Neural cell (in vitro differentiated cells): ENCODE measurements at regions not wholly inside any gene's neighbourhood (a gene's known extent, or its start where the extent isn't known, plus 50 kb on each side); places are given as distances from the start of the nearest gene placed in this dataset.

Experiments used
- H2AFZ ChIP-seq: fragments of 200-600, 300-800 bp; sonication (generic), shearing (Covaris generic); 2 replicates; pipeline ENCODE4 v1.6.0; 2014; ENCODE audit warnings: low read depth, mild to moderate bottlenecking, antibody characterized with exemption, low read length, moderate library complexity
- H3F3A ChIP-seq: fragments of 200-600 bp; shearing (Covaris generic); 2 replicates; pipeline ENCODE4 v1.6.1; 2016; ENCODE audit warnings: mild to moderate bottlenecking, moderate library complexity, mixed read lengths, antibody characterized with exemption, low read length; ENCODE audit not compliant: insufficient read depth, poor library complexity, severe bottlenecking
- H3K27ac ChIP-seq: fragments of 200-600, 300-800 bp; sonication (generic), shearing (Covaris generic); 2 replicates; pipeline ENCODE4 v1.5.1; 2014; ENCODE audit warnings: mild to moderate bottlenecking, low read length, moderate library complexity
- H3K27me3 ChIP-seq: fragments of 300-800, 200-600 bp; sonication (generic), shearing (Covaris generic); 2 replicates; pipeline ENCODE4 v1.6.0; 2014; ENCODE audit warnings: mild to moderate bottlenecking, low read depth, low read length, moderate library complexity; ENCODE audit not compliant: insufficient read depth
- H3K36me3 ChIP-seq: fragments of 300-800, 200-600 bp; sonication (generic), shearing (Covaris generic); 2 replicates; pipeline ENCODE4 v1.5.1; 2014; ENCODE audit warnings: mild to moderate bottlenecking, antibody characterized with exemption, low read length, moderate library complexity; ENCODE audit not compliant: insufficient read depth
- H3K4me2 ChIP-seq: fragments of 300-800, 200-600 bp; sonication (generic), shearing (Covaris generic); 2 replicates; pipeline ENCODE4 v1.6.0; 2014; ENCODE audit warnings: mild to moderate bottlenecking, low read length
- H3K4me3 ChIP-seq: fragments of 300-800, 200-600 bp; sonication (generic), shearing (Covaris generic); 2 replicates; pipeline ENCODE4 v1.5.1; 2014; ENCODE audit warnings: mild to moderate bottlenecking, low read length, moderate library complexity
- H3K79me2 ChIP-seq: fragments of 200-600 bp; shearing (Covaris generic); replicated peaks from 2 replicates; pipeline ENCODE4 v1.6.0; 2014; ENCODE audit warnings: mild to moderate bottlenecking, low read length, moderate library complexity; ENCODE audit not compliant: insufficient read depth
- H3K9ac ChIP-seq: fragments of 300-800, 200-600 bp; sonication (generic), shearing (Covaris generic); 2 replicates; pipeline ENCODE4 v1.6.1; 2016; ENCODE audit warnings: mild to moderate bottlenecking, low read length, mixed read lengths
- H3K9me2 ChIP-seq: fragments of 200-600 bp; shearing (Covaris generic); 2 replicates; pipeline ENCODE4 v1.6.1; 2016; ENCODE audit warnings: mild to moderate bottlenecking, low read length, mixed read lengths; ENCODE audit not compliant: insufficient read depth
- H3K9me3 ChIP-seq: fragments of 200-600, 300-800 bp; sonication (generic), shearing (Covaris generic); 2 replicates; pipeline ENCODE4 v1.6.1; 2016; ENCODE audit warnings: mild to moderate bottlenecking, mixed run types, low read length, moderate library complexity, mixed read lengths
- H4K20me1 ChIP-seq: fragments of 200-600 bp; shearing (Covaris generic); 2 replicates; pipeline ENCODE4 v1.6.1; 2016; ENCODE audit warnings: mild to moderate bottlenecking, mixed run types; ENCODE audit not compliant: insufficient read depth
- CTCF ChIP-seq: fragments of 450-650 bp; IDR thresholded peaks from 2 replicates; pipeline ENCODE4 v1.5.1; 2014; ENCODE audit warnings: antibody characterized with exemption, mild to moderate bottlenecking, moderate library complexity; ENCODE audit not compliant: poor library complexity, severe bottlenecking
- EP300 ChIP-seq: fragments of 450-650 bp; conservative IDR thresholded peaks from 2 replicates; pipeline ENCODE4 v1.6.1; 2014; ENCODE audit warnings: antibody characterized with exemption, mild to moderate bottlenecking, moderate library complexity; ENCODE audit not compliant: poor library complexity, severe bottlenecking
- EZH2 ChIP-seq: fragments of 200-600, 300-800 bp; shearing (Covaris generic), sonication (generic); IDR thresholded peaks from 2 replicates; pipeline ENCODE4 v1.6.1; 2014; ENCODE audit warnings: antibody characterized with exemption, low read length, borderline replicate concordance, mild to moderate bottlenecking; ENCODE audit not compliant: insufficient read depth, poor library complexity, severe bottlenecking
- MXI1 ChIP-seq: fragments of 450-650 bp; conservative IDR thresholded peaks from 2 replicates; pipeline ENCODE4 v1.6.1; 2014; ENCODE audit warnings: antibody characterized with exemption, mild to moderate bottlenecking; ENCODE audit not compliant: poor library complexity, severe bottlenecking
- POLR2AphosphoS5 ChIP-seq: IDR thresholded peaks from 2 replicates; pipeline ENCODE4 v1.6.1; 2012
- RAD21 ChIP-seq: fragments of 450-650 bp; conservative IDR thresholded peaks from 2 replicates; pipeline ENCODE4 v1.6.1; 2014; ENCODE audit warnings: antibody characterized with exemption, mild to moderate bottlenecking, moderate library complexity
- SMC3 ChIP-seq: fragments of 450-650 bp; conservative IDR thresholded peaks from 2 replicates; pipeline ENCODE4 v1.6.1; 2014; ENCODE audit warnings: antibody characterized with exemption, mild to moderate bottlenecking, moderate library complexity; ENCODE audit not compliant: poor library complexity
- TAF1 ChIP-seq: IDR thresholded peaks from 2 replicates; pipeline ENCODE4 v1.6.1; 2012; ENCODE audit warnings: low read depth
- TF ChIP-seq, protein P1 (sequence below): IDR thresholded peaks from 2 replicates; pipeline ENCODE4 v1.6.1; 2012; ENCODE audit warnings: borderline replicate concordance

DNA sequence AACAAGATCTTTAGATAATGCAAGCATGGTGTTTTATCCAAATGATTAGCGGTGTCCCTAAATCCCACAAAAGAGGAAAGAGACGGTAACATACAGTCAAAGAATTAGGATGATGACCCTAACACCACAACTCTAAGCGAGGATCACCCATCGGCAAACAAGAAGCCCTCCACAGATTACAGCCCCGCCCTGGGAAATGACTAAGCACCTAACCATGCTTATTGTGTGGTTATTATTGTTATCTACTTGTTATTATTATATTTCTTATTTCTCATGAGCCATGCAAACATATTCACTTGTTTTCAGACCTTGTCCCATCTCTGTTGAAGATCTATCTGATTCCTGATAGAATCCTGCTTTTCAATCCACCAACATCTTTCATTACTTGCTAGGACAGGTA, 651.3 kb downstream of the NYAP2 start:
- no peak overlapping the region for H3K27ac ChIP-seq
- H3F3A ChIP-seq = no peaks in the 10 kb centered on the region
- H3K4me2 ChIP-seq = no peak overlapping the region
- H4K20me1 ChIP-seq = no peaks in the 10 kb centered on the region
- H3K4me3 ChIP-seq = no peak overlapping the region
- no peaks in the 10 kb centered on the region for H3K27me3 ChIP-seq
- no peaks in the 10 kb centered on the region for H3K9me2 ChIP-seq
- H2AFZ ChIP-seq = no peak overlapping the region
- no peak overlapping the region for H3K9ac ChIP-seq
- no peaks in the 10 kb centered on the region for H3K36me3 ChIP-seq
- H3K79me2 ChIP-seq = no peaks in the 10 kb centered on the region
- no peaks in the 10 kb centered on the region for H3K9me3 ChIP-seq
- TF ChIP-seq TAF1 = no peak
- TF ChIP-seq EP300 = no peak
- TF ChIP-seq CTCF = no peak
- TF ChIP-seq, protein P1, sequence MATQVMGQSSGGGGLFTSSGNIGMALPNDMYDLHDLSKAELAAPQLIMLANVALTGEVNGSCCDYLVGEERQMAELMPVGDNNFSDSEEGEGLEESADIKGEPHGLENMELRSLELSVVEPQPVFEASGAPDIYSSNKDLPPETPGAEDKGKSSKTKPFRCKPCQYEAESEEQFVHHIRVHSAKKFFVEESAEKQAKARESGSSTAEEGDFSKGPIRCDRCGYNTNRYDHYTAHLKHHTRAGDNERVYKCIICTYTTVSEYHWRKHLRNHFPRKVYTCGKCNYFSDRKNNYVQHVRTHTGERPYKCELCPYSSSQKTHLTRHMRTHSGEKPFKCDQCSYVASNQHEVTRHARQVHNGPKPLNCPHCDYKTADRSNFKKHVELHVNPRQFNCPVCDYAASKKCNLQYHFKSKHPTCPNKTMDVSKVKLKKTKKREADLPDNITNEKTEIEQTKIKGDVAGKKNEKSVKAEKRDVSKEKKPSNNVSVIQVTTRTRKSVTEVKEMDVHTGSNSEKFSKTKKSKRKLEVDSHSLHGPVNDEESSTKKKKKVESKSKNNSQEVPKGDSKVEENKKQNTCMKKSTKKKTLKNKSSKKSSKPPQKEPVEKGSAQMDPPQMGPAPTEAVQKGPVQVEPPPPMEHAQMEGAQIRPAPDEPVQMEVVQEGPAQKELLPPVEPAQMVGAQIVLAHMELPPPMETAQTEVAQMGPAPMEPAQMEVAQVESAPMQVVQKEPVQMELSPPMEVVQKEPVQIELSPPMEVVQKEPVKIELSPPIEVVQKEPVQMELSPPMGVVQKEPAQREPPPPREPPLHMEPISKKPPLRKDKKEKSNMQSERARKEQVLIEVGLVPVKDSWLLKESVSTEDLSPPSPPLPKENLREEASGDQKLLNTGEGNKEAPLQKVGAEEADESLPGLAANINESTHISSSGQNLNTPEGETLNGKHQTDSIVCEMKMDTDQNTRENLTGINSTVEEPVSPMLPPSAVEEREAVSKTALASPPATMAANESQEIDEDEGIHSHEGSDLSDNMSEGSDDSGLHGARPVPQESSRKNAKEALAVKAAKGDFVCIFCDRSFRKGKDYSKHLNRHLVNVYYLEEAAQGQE = no peak
- TF ChIP-seq POLR2AphosphoS5 = no peak
- no peak for TF ChIP-seq SMC3
- TF ChIP-seq EZH2 = no peak
- TF ChIP-seq RAD21 = no peak
- TF ChIP-seq MXI1 = no peak

GRCh38 chr2:226048611-226049010, 649.1 kb downstream of the NYAP2 start:
- no peaks in the 10 kb centered on the region for H4K20me1 ChIP-seq
- H2AFZ ChIP-seq = no peak overlapping the region
- no peaks in the 10 kb centered on the region for H3K27me3 ChIP-seq
- no peak overlapping the region for H3K4me3 ChIP-seq
- no peak overlapping the region for H3K27ac ChIP-seq
- H3F3A ChIP-seq = no peaks in the 10 kb centered on the region
- no peaks in the 10 kb centered on the region for H3K79me2 ChIP-seq
- H3K36me3 ChIP-seq = no peaks in the 10 kb centered on the region
- TF ChIP-seq SMC3 (no peak), RAD21 (no peak), TAF1 (no peak), CTCF (no peak), EP300 (no peak), MXI1 (no peak), POLR2AphosphoS5 (peak; percentile 56), EZH2 (no peak)
- TF ChIP-seq, protein P1 = peak; percentile 51
- H3K9me3 ChIP-seq = no peaks in the 10 kb centered on the region
- H3K9ac ChIP-seq = no peak overlapping the region
- no peaks in the 10 kb centered on the region for H3K9me2 ChIP-seq
- H3K4me2 ChIP-seq = no peak overlapping the region
